ENCODE measurements at regions not wholly inside any gene's neighbourhood (a gene's known extent, or its start where the extent isn't known, plus 50 kb on each side); places are given as distances from the start of the nearest gene placed in this dataset.
A peak's percentile ranks its signal among the peaks of the same experiment; 100 is the strongest.

DNA sequence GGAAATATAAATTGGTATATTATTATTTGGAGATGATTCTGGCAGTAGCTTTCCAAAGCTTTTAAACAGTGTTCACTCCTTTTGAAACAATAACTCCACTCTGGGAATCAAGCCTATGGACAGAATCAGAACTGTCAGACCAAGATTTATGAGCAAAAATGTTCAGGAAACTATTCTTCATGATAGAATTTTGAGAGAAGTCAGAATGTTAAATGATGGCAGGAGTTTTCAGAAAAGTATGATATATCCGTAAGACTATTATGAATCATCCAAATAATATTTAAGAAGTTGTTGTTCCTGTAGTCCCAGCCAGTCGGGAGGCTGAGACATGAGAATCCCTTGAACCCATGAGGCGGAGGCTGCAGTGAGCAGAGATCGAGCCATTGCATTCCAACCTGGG lies 50.5 kb upstream of the ADGRG2 start:
- H3K27me3 ChIP-seq (ENCODE audit: low read depth): no peaks in the 10 kb centered on the region
- no peaks in the 10 kb centered on the region for H3K9me3 ChIP-seq
- DNase-seq (no peak), ATAC-seq (no peak)
- H3K4me1 ChIP-seq: no peaks in the 10 kb centered on the region
- TF ChIP-seq, protein P1, sequence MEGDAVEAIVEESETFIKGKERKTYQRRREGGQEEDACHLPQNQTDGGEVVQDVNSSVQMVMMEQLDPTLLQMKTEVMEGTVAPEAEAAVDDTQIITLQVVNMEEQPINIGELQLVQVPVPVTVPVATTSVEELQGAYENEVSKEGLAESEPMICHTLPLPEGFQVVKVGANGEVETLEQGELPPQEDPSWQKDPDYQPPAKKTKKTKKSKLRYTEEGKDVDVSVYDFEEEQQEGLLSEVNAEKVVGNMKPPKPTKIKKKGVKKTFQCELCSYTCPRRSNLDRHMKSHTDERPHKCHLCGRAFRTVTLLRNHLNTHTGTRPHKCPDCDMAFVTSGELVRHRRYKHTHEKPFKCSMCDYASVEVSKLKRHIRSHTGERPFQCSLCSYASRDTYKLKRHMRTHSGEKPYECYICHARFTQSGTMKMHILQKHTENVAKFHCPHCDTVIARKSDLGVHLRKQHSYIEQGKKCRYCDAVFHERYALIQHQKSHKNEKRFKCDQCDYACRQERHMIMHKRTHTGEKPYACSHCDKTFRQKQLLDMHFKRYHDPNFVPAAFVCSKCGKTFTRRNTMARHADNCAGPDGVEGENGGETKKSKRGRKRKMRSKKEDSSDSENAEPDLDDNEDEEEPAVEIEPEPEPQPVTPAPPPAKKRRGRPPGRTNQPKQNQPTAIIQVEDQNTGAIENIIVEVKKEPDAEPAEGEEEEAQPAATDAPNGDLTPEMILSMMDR (IDR thresholded peaks at IDR 0.05): no peak
- no peak overlapping the region for H3K4me3 ChIP-seq
- no peak overlapping the region for H3K27ac ChIP-seq
- intact Hi-C loops (cut with DNase I): no loop called here
- no peaks in the 10 kb centered on the region for H3K36me3 ChIP-seq

DNA sequence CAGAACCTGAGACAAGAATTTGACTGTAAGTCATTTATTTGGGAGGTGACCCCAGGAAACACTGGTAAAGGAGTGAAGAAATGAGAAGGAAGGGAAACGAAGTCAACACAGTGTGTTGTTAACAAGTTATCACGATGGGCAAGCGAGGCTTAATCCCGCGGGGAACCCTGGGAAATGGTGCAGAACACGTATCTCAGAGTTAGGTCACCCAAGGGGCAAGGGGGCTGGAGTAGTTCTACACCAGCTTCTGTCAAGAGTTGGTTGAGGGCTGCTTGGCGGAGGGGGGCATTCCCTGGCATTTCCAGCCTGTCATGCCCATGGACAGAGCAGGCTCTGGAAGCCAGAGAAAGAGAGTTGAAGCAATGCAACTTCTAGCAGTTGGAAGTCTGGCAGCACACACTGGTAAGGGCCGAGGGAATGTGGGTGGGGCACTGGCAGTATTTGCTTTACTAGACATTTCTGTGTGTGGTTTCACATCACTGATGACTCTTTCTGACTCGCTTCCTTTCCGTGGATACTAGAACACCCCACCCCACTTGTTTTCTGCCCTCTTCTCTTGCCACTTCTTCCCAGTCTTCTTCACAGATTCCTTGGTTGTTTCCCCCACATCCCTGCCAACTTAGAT lies 52.2 kb upstream of the ADGRG2 start:
- Histone ChIP-seq H3K36me3 (no peaks in the 10 kb centered on the region), H3K4me3 (no peak overlapping the region), H3K4me1 (no peaks in the 10 kb centered on the region), H3K27me3 (ENCODE audit: low read depth) (no peaks in the 10 kb centered on the region), H3K9me3 (no peaks in the 10 kb centered on the region), H3K27ac (no peak overlapping the region)
- intact Hi-C loops (cut with DNase I): no loop called here
- ATAC-seq (peak in 1 of 2 donors; percentile 29), DNase-seq (no peak)
- TF ChIP-seq, protein P1 (IDR thresholded peaks at IDR 0.05): no peak

DNA sequence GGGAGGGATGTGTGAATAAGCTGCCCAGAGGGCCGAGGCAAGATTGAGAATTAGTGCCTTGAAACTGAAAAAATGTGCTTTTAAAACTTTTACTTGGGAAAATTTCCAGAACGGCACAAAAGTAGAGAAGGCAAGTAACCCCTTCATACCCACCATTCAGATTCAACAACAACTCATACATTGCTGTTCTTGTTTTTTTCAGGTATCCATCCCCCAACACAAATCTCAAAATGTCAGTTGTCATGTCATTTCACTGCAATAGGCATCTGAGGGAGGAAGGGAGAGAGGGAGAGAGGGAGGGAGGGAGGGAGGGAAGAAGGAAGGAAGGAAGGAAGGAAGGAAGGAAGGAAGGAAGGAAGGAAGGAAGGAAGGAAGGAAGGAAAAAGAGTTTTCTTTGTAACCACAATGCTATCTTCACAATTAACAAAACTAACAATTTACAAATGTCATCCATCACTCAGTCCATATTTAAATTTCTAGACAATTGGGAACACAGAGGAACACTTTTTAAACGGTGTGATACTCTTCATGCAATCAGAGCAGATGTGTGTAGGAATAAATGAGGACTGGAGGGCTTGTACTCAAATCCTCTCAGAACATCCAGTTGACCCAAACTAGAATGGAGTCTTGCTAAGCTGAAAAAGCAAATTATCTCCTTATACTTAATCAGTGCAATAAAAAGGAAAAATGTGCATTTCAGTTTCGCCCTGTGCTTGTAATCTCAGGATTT lies 54.8 kb upstream of the ADGRG2 start:
- Histone ChIP-seq H3K9me3 (no peaks in the 10 kb centered on the region), H3K27ac (no peak overlapping the region), H3K4me1 (no peaks in the 10 kb centered on the region), H3K36me3 (no peaks in the 10 kb centered on the region), H3K4me3 (no peak overlapping the region), H3K27me3 (ENCODE audit: low read depth) (no peaks in the 10 kb centered on the region)
- ATAC-seq (no peak), DNase-seq (no peak)
- intact Hi-C loops (cut with DNase I): no loop called here
- TF ChIP-seq, protein P1 (IDR thresholded peaks at IDR 0.05): no peak

DNA sequence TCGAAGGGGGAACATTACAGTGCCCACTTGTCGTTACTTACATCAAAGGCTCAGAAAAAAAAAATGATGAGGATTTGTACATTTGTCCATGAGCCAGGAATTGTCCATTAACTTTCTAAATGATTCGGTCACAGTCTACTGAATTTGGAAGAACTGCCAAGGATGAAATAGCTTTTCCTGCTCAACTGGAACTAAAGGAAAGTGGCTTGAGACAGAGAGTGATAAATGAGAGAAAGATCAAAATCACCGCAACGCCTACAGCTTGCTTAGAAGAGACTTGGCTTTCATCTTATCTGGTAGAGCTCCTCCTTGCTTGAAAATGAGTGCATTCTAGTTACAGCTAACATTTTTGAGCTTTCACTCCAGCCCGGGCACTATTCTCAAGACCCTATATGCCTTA lies 55.5 kb upstream of the ADGRG2 start:
- Histone ChIP-seq H3K27me3 (ENCODE audit: low read depth) (no peaks in the 10 kb centered on the region), H3K36me3 (no peaks in the 10 kb centered on the region), H3K27ac (no peak overlapping the region), H3K9me3 (no peaks in the 10 kb centered on the region), H3K4me1 (no peaks in the 10 kb centered on the region), H3K4me3 (no peak overlapping the region)
- DNase-seq (no peak), ATAC-seq (no peak)
- TF ChIP-seq, protein P1 (IDR thresholded peaks at IDR 0.05): no peak
- intact Hi-C loops (cut with DNase I): no loop called here

DNA sequence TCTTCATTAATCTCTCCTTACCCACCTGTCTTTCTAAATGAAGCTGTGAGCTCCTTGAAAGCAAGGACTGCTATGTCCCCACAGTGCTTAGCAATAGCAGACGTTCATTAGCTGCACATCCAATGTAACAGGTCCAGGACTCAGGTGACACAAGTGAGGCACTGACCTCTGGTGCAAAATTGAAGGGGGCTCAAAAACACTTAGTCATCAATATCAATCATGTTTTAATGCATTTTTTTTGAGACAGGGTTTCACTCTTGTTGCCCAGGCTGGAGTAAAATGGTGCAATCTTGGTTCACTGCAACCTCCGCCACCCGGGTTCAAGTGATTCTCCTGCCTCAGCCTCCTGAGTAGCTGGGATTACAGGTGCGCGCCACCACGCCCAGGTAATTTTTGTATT lies 56.1 kb upstream of the ADGRG2 start:
- H3K27ac ChIP-seq: no peak overlapping the region
- H3K4me1 ChIP-seq: no peaks in the 10 kb centered on the region
- no peaks in the 10 kb centered on the region for H3K9me3 ChIP-seq
- H3K36me3 ChIP-seq: no peaks in the 10 kb centered on the region
- no peak for ATAC-seq
- H3K4me3 ChIP-seq: no peak overlapping the region
- DNase-seq: no peak
- no peaks in the 10 kb centered on the region for H3K27me3 ChIP-seq (ENCODE audit: low read depth)
- intact Hi-C loops (cut with DNase I): no loop called here
- TF ChIP-seq, protein P1 (IDR thresholded peaks at IDR 0.05): no peak

Measured in lower lobe of right lung (tissue), 2 donors.